ENCODE measurements at regions not wholly inside any gene's neighbourhood (a gene's known extent, or its start where the extent isn't known, plus 50 kb on each side); places are given as distances from the start of the nearest gene placed in this dataset.
A peak's percentile ranks its signal among the peaks of the same experiment; 100 is the strongest.

- CTCF ChIA-PET, result interaction anchor here (0.7 to 1.6 kb wide), 2 partner anchors 15 to 139 kb away, joined by 3 to 4 read pairs; no protein-coding TSS in a partner anchor
Measured at GRCh38 chr10:3624367-3624766, 160.6 kb downstream of the KLF6 start.

GRCh38 chr10:3623746-3624145 lies 161.3 kb downstream of the KLF6 start:
- Mint-ChIP-seq H3K36me3 (ENCODE audit: low read depth) (no peaks in the 10 kb centered on the region), H3K27me3 (peaks cover 1% of the 10 kb centered on the region), H3K9me3 (peaks cover 7% of the 10 kb centered on the region), H3K4me1 (peaks cover 27% of the 10 kb centered on the region), H3K4me3 (no peak overlapping the region), H3K27ac (no peak overlapping the region)
- ChIA-PET POLR2A (interaction anchor here (1.5 to 3.0 kb wide), 3 partner anchors 151 to 162 kb away, joined by 5 to 9 read pairs (median 9); partner anchors contain the start of gene KLF6), CTCF (interaction anchor here (0.6 to 1.6 kb wide), 2 partner anchors 140 to 1326 kb away, joined by 4 to 5 read pairs; no protein-coding TSS in a partner anchor)
- DNase-seq, result no peak

More at GRCh38 chr10:3624367-3624766, 160.6 kb downstream of the KLF6 start:
- no peak for DNase-seq
- Mint-ChIP-seq H3K27me3 (peaks cover 1% of the 10 kb centered on the region), H3K4me1 (peaks cover 27% of the 10 kb centered on the region), H3K9me3 (peaks cover 7% of the 10 kb centered on the region), H3K36me3 (ENCODE audit: low read depth) (no peaks in the 10 kb centered on the region), H3K27ac (no peak overlapping the region), H3K4me3 (no peak overlapping the region)
- POLR2A ChIA-PET, result interaction anchor here (1.5 kb wide), 1 partner anchor 161 kb away, joined by 5 read pairs; the partner anchor contains the start of gene KLF6

GRCh38 chr10:3622845-3623621 lies 162.0 kb downstream of the KLF6 start:
- DNase-seq, result peak; percentile 24
- Mint-ChIP-seq H3K9me3 (peaks cover 7% of the 10 kb centered on the region), H3K4me3 (no peak overlapping the region), H3K27me3 (peaks cover 1% of the 10 kb centered on the region), H3K36me3 (ENCODE audit: low read depth) (no peaks in the 10 kb centered on the region), H3K4me1 (peaks cover 27% of the 10 kb centered on the region), H3K27ac (peak overlapping the region; percentile 46)
- ChIA-PET POLR2A (interaction anchor here (1.5 to 3.0 kb wide), 3 partner anchors 152 to 162 kb away, joined by 5 to 9 read pairs (median 9); partner anchors contain the start of gene KLF6), CTCF (interaction anchor here (0.6 to 1.6 kb wide), 2 partner anchors 141 to 1327 kb away, joined by 4 to 5 read pairs; no protein-coding TSS in a partner anchor)

GRCh38 chr10:3622427-3622826 lies 162.6 kb downstream of the KLF6 start:
- DNase-seq, result no peak
- no peak overlapping the region for H3K4me3 Mint-ChIP-seq

GRCh38 chr10:3620818-3621217 lies 164.2 kb downstream of the KLF6 start:
- ChIA-PET POLR2A (no interaction called here), CTCF (no interaction called here)
- Mint-ChIP-seq H3K4me1 (peaks cover 27% of the 10 kb centered on the region), H3K36me3 (ENCODE audit: low read depth) (no peaks in the 10 kb centered on the region), H3K9me3 (peaks cover 7% of the 10 kb centered on the region), H3K27ac (no peak overlapping the region), H3K27me3 (peaks cover 1% of the 10 kb centered on the region), H3K4me3 (no peak overlapping the region)
- DNase-seq, result no peak

More at GRCh38 chr10:3622427-3622826, 162.6 kb downstream of the KLF6 start:
- Mint-ChIP-seq H3K27ac (peak overlapping the region; percentile 24), H3K9me3 (peaks cover 7% of the 10 kb centered on the region), H3K27me3 (peaks cover 1% of the 10 kb centered on the region), H3K36me3 (ENCODE audit: low read depth) (no peaks in the 10 kb centered on the region), H3K4me1 (peaks cover 27% of the 10 kb centered on the region)
- ChIA-PET CTCF (no interaction called here), POLR2A (interaction anchor here (1.6 to 3.0 kb wide), 2 partner anchors 152 to 161 kb away, joined by 9 read pairs; no protein-coding TSS in a partner anchor)

GRCh38 chr10:3619241-3619640 lies 165.8 kb downstream of the KLF6 start:
- Mint-ChIP-seq H3K4me1 (peaks cover 23% of the 10 kb centered on the region), H3K36me3 (ENCODE audit: low read depth) (no peaks in the 10 kb centered on the region), H3K4me3 (no peak overlapping the region), H3K9me3 (peaks cover 7% of the 10 kb centered on the region), H3K27ac (no peak overlapping the region), H3K27me3 (peaks cover 1% of the 10 kb centered on the region)
- ChIA-PET POLR2A (no interaction called here), CTCF (no interaction called here)
- no peak for DNase-seq

- Mint-ChIP-seq H3K27me3 (peaks cover 1% of the 10 kb centered on the region), H3K4me3 (no peak overlapping the region), H3K9me3 (peaks cover 12% of the 10 kb centered on the region), H3K36me3 (ENCODE audit: low read depth) (peaks cover 4% of the 10 kb centered on the region), H3K4me1 (peaks cover 3% of the 10 kb centered on the region), H3K27ac (no peak overlapping the region)
- ChIA-PET POLR2A (no interaction called here), CTCF (no interaction called here)
- no peak for DNase-seq
Measured at GRCh38 chr10:3616880-3617279, 168.1 kb downstream of the KLF6 start.

GRCh38 chr10:3613318-3613717 lies 171.7 kb downstream of the KLF6 start:
- H3K4me1 Mint-ChIP-seq, result no peaks in the 10 kb centered on the region
- H3K4me3 Mint-ChIP-seq, result no peak overlapping the region
- H3K27me3 Mint-ChIP-seq, result peaks cover 10% of the 10 kb centered on the region
- ChIA-PET POLR2A (interaction anchor here (0.6 kb wide), 1 partner anchor 17 kb away, joined by 3 read pairs; no protein-coding TSS in a partner anchor), CTCF (no interaction called here)
- peaks cover 28% of the 10 kb centered on the region for H3K36me3 Mint-ChIP-seq (ENCODE audit: low read depth)
- no peak overlapping the region for H3K27ac Mint-ChIP-seq
- DNase-seq, result no peak
- peaks cover 31% of the 10 kb centered on the region for H3K9me3 Mint-ChIP-seq

- Mint-ChIP-seq H3K27me3 (peaks cover 10% of the 10 kb centered on the region), H3K36me3 (ENCODE audit: low read depth) (peaks cover 37% of the 10 kb centered on the region), H3K9me3 (peaks cover 36% of the 10 kb centered on the region), H3K4me3 (no peak overlapping the region), H3K4me1 (no peaks in the 10 kb centered on the region), H3K27ac (no peak overlapping the region)
- DNase-seq, result no peak
- ChIA-PET CTCF (no interaction called here), POLR2A (no interaction called here)
Measured at GRCh38 chr10:3612183-3613001, 172.6 kb downstream of the KLF6 start.

- peaks cover 33% of the 10 kb centered on the region for H3K9me3 Mint-ChIP-seq
- CTCF ChIA-PET, result no interaction called here
- H3K27ac Mint-ChIP-seq, result no peak overlapping the region
- no peak overlapping the region for H3K4me3 Mint-ChIP-seq
- H3K36me3 Mint-ChIP-seq (ENCODE audit: low read depth), result peaks cover 37% of the 10 kb centered on the region
- peaks cover 16% of the 10 kb centered on the region for H3K27me3 Mint-ChIP-seq
- POLR2A ChIA-PET, result interaction anchor here (0.6 kb wide), 1 partner anchor 84 kb away, joined by 3 read pairs; no protein-coding TSS in a partner anchor
- peaks cover 4% of the 10 kb centered on the region for H3K4me1 Mint-ChIP-seq
- DNase-seq, result no peak
Measured at GRCh38 chr10:3606309-3606708, 178.7 kb downstream of the KLF6 start.

- no peak for DNase-seq
- Mint-ChIP-seq H3K27ac (no peak overlapping the region), H3K4me3 (no peak overlapping the region), H3K27me3 (peaks cover 19% of the 10 kb centered on the region), H3K4me1 (peaks cover 4% of the 10 kb centered on the region), H3K9me3 (peaks cover 28% of the 10 kb centered on the region), H3K36me3 (ENCODE audit: low read depth) (peaks cover 36% of the 10 kb centered on the region)
- POLR2A ChIA-PET, result no interaction called here
- CTCF ChIA-PET, result no interaction called here
Measured at GRCh38 chr10:3605882-3606281, 179.1 kb downstream of the KLF6 start.

GRCh38 chr10:3595736-3596135 lies 189.3 kb downstream of the KLF6 start:
- no peak overlapping the region for H3K27ac Mint-ChIP-seq
- no peaks in the 10 kb centered on the region for H3K4me1 Mint-ChIP-seq
- ChIA-PET POLR2A (no interaction called here), CTCF (no interaction called here)
- no peaks in the 10 kb centered on the region for H3K9me3 Mint-ChIP-seq
- H3K27me3 Mint-ChIP-seq, result peaks cover 6% of the 10 kb centered on the region
- no peak overlapping the region for H3K4me3 Mint-ChIP-seq
- no peaks in the 10 kb centered on the region for H3K36me3 Mint-ChIP-seq (ENCODE audit: low read depth)
- DNase-seq, result no peak

GRCh38 chr10:3593611-3594010 lies 191.4 kb downstream of the KLF6 start:
- Mint-ChIP-seq H3K9me3 (no peaks in the 10 kb centered on the region), H3K4me1 (no peaks in the 10 kb centered on the region), H3K4me3 (no peak overlapping the region), H3K27ac (no peak overlapping the region), H3K36me3 (ENCODE audit: low read depth) (no peaks in the 10 kb centered on the region), H3K27me3 (peaks cover 10% of the 10 kb centered on the region)
- DNase-seq, result no peak
- POLR2A ChIA-PET, result no interaction called here
- CTCF ChIA-PET, result no interaction called here
